ENCODE measurements at regions not wholly inside any gene's neighbourhood (a gene's known extent, or its start where the extent isn't known, plus 50 kb on each side); places are given as distances from the start of the nearest gene placed in this dataset.
A peak's percentile ranks its signal among the peaks of the same experiment; 100 is the strongest.

DNA sequence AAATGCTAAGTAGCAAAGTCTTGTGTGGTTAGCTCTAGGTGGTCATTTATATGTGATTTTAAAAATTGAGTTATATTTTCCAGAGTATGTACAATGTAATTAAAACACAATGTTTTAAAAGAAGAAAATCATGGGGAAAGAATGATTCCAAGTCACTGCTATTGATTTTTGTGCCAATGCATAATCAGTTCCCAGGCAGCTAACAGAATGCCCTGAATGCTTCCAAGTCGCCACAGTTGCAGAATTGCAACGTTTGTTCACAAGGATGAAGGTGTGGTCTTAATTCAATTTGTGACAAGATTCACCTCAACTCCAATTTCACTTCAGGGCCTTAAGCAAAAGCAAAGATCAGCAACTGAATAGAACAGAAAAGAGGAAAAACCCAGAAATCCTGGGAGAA is 200.4 kb downstream of the SPP2 start:
- ChIA-PET RAD21 (ENCODE audit: low non-redundant PET in 1 of 2, low total read pairs in 2 of 2, uncharacterized antibody in 2 of 2, unreplicated experiment in 2 of 2) (no interaction called here), CTCF (no interaction called here), POLR2A (interaction anchor here (1.5 kb wide), 1 partner anchor 9 kb away, joined by 4 read pairs; no protein-coding TSS in a partner anchor)
- no TSS peak for BruUV-seq (replicated peaks)
- TF ChIP-seq, protein P1, sequence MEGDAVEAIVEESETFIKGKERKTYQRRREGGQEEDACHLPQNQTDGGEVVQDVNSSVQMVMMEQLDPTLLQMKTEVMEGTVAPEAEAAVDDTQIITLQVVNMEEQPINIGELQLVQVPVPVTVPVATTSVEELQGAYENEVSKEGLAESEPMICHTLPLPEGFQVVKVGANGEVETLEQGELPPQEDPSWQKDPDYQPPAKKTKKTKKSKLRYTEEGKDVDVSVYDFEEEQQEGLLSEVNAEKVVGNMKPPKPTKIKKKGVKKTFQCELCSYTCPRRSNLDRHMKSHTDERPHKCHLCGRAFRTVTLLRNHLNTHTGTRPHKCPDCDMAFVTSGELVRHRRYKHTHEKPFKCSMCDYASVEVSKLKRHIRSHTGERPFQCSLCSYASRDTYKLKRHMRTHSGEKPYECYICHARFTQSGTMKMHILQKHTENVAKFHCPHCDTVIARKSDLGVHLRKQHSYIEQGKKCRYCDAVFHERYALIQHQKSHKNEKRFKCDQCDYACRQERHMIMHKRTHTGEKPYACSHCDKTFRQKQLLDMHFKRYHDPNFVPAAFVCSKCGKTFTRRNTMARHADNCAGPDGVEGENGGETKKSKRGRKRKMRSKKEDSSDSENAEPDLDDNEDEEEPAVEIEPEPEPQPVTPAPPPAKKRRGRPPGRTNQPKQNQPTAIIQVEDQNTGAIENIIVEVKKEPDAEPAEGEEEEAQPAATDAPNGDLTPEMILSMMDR (IDR thresholded peaks at IDR 0.05 in 2 of 3, conservative IDR thresholded peaks at IDR 0.05 in 1 of 3; ENCODE audit: borderline replicate concordance in 1 of 3, insufficient read depth in 1 of 3, low read depth in 2 of 3, low read length in 2 of 3): no peak
- TF ChIP-seq EZH2 (IDR thresholded peaks at IDR 0.05) (no peak), EGR1 (IDR thresholded peaks at IDR 0.05; ENCODE audit: low read depth) (no peak), POLR2AphosphoS5 (IDR thresholded peaks at IDR 0.05; ENCODE audit: low read depth, low read length) (no peak), POLR2A (IDR thresholded peaks at IDR 0.05; ENCODE audit: borderline replicate concordance, extremely low read depth, insufficient read depth, insufficient read length) (no peak), TCF7L2 (IDR thresholded peaks at IDR 0.05; ENCODE audit: borderline replicate concordance, extremely low read depth, insufficient read depth, insufficient read length) (no peak), ELF1 (IDR thresholded peaks at IDR 0.05; ENCODE audit: borderline replicate concordance, low read depth) (no peak), YY1 (IDR thresholded peaks at IDR 0.05; ENCODE audit: extremely low read depth, insufficient replicate concordance, low read depth, low read length) (no peak), ZFX (IDR thresholded peaks at IDR 0.05) (no peak), JUND (IDR thresholded peaks at IDR 0.05) (no peak), SIN3A (IDR thresholded peaks at IDR 0.05; ENCODE audit: low read depth) (no peak)
- TF ChIP-seq, protein P2, sequence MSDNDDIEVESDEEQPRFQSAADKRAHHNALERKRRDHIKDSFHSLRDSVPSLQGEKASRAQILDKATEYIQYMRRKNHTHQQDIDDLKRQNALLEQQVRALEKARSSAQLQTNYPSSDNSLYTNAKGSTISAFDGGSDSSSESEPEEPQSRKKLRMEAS (IDR thresholded peaks at IDR 0.05): no peak
- TF ChIP-seq, protein P3, sequence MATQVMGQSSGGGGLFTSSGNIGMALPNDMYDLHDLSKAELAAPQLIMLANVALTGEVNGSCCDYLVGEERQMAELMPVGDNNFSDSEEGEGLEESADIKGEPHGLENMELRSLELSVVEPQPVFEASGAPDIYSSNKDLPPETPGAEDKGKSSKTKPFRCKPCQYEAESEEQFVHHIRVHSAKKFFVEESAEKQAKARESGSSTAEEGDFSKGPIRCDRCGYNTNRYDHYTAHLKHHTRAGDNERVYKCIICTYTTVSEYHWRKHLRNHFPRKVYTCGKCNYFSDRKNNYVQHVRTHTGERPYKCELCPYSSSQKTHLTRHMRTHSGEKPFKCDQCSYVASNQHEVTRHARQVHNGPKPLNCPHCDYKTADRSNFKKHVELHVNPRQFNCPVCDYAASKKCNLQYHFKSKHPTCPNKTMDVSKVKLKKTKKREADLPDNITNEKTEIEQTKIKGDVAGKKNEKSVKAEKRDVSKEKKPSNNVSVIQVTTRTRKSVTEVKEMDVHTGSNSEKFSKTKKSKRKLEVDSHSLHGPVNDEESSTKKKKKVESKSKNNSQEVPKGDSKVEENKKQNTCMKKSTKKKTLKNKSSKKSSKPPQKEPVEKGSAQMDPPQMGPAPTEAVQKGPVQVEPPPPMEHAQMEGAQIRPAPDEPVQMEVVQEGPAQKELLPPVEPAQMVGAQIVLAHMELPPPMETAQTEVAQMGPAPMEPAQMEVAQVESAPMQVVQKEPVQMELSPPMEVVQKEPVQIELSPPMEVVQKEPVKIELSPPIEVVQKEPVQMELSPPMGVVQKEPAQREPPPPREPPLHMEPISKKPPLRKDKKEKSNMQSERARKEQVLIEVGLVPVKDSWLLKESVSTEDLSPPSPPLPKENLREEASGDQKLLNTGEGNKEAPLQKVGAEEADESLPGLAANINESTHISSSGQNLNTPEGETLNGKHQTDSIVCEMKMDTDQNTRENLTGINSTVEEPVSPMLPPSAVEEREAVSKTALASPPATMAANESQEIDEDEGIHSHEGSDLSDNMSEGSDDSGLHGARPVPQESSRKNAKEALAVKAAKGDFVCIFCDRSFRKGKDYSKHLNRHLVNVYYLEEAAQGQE (IDR thresholded peaks at IDR 0.05; ENCODE audit: low read depth): no peak
- TF ChIP-seq, protein P4, sequence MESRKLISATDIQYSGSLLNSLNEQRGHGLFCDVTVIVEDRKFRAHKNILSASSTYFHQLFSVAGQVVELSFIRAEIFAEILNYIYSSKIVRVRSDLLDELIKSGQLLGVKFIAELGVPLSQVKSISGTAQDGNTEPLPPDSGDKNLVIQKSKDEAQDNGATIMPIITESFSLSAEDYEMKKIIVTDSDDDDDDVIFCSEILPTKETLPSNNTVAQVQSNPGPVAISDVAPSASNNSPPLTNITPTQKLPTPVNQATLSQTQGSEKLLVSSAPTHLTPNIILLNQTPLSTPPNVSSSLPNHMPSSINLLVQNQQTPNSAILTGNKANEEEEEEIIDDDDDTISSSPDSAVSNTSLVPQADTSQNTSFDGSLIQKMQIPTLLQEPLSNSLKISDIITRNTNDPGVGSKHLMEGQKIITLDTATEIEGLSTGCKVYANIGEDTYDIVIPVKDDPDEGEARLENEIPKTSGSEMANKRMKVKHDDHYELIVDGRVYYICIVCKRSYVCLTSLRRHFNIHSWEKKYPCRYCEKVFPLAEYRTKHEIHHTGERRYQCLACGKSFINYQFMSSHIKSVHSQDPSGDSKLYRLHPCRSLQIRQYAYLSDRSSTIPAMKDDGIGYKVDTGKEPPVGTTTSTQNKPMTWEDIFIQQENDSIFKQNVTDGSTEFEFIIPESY (IDR thresholded peaks at IDR 0.05; ENCODE audit: extremely low read depth, insufficient replicate concordance, low read length): no peak
- no peaks in the 10 kb centered on the region for H3K27me3 ChIP-seq (ENCODE audit: insufficient read depth, low read length)
- H3K79me2 ChIP-seq (ENCODE audit: insufficient read depth, low read length): no peaks in the 10 kb centered on the region
- no peaks in the 10 kb centered on the region for H3K9me2 ChIP-seq (ENCODE audit: insufficient read depth)
- no peaks in the 10 kb centered on the region for H4K20me1 ChIP-seq (ENCODE audit: insufficient read depth)
- ATAC-seq: no peak
- peak overlapping the region; percentile 96 for H2AFZ ChIP-seq (ENCODE audit: low read depth, low read length, poor library complexity, severe bottlenecking)
- no peak for DNase-seq (ENCODE audit: low read depth, low spot score)
- H3K4me2 ChIP-seq (ENCODE audit: low read length): peak overlapping the region; percentile 20; the same call in 1 of the 2 replicates
- no peak overlapping the region for H3K4me3 ChIP-seq (replicated peaks in 1 of 2; ENCODE audit: low read depth in 1 of 2, low read length in 2 of 2)
- intact Hi-C loops (cut with micrococcal nuclease): no loop called here
- no peak overlapping the region for H3K9ac ChIP-seq (ENCODE audit: low read length)
- peaks cover 15 to 75% of the 10 kb centered on the region in 2 experiments for H3K4me1 ChIP-seq (ENCODE audit: control insufficient read depth in 1 of 2, insufficient read depth in 2 of 2, low read length in 2 of 2)
- H3K36me3 ChIP-seq (ENCODE audit: control insufficient read depth in 1 of 2, insufficient read depth in 2 of 2, low read length in 2 of 2): no peaks in the 10 kb centered on the region
- no peaks in the 10 kb centered on the region for H3K9me3 ChIP-seq (ENCODE audit: control insufficient read depth in 1 of 2, insufficient read depth in 1 of 2, low read depth in 1 of 2, low read length in 2 of 2)
- no peak overlapping the region for H3K27ac ChIP-seq (ENCODE audit: low read depth, low read length)

All from HCT116 (cell line).